ENCODE measurements at regions not wholly inside any gene's neighbourhood (a gene's known extent, or its start where the extent isn't known, plus 50 kb on each side); places are given as distances from the start of the nearest gene placed in this dataset.

GRCh38 chr4:149110481-149110880, 668.3 kb upstream of the NR3C2 start:
- no peaks in the 10 kb centered on the region for H4K20me1 ChIP-seq (ENCODE audit: control insufficient read depth, extremely low read depth, insufficient read depth, low read length)
- H3K79me2 ChIP-seq (ENCODE audit: control insufficient read depth, insufficient read depth, low read length): no peaks in the 10 kb centered on the region
- no peak overlapping the region for H3K9ac ChIP-seq (ENCODE audit: insufficient read depth, low read length)
- no peaks in the 10 kb centered on the region for H3K36me3 ChIP-seq (ENCODE audit: control insufficient read depth, insufficient read depth, low read length)
- H3K27ac ChIP-seq (ENCODE audit: insufficient read depth, low read length): no peak overlapping the region
- no peak overlapping the region for H3K4me3 ChIP-seq (replicated peaks in 1 of 4; ENCODE audit: control extremely low read depth in 1 of 4, insufficient read depth in 1 of 4, low read depth in 3 of 4, low read length in 4 of 4)
- H3K4me1 ChIP-seq (ENCODE audit: control insufficient read depth, extremely low read depth, insufficient read depth, low read length): peaks cover 9% of the 10 kb centered on the region
- TF ChIP-seq, protein P1, sequence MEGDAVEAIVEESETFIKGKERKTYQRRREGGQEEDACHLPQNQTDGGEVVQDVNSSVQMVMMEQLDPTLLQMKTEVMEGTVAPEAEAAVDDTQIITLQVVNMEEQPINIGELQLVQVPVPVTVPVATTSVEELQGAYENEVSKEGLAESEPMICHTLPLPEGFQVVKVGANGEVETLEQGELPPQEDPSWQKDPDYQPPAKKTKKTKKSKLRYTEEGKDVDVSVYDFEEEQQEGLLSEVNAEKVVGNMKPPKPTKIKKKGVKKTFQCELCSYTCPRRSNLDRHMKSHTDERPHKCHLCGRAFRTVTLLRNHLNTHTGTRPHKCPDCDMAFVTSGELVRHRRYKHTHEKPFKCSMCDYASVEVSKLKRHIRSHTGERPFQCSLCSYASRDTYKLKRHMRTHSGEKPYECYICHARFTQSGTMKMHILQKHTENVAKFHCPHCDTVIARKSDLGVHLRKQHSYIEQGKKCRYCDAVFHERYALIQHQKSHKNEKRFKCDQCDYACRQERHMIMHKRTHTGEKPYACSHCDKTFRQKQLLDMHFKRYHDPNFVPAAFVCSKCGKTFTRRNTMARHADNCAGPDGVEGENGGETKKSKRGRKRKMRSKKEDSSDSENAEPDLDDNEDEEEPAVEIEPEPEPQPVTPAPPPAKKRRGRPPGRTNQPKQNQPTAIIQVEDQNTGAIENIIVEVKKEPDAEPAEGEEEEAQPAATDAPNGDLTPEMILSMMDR (conservative IDR thresholded peaks at IDR 0.05 in 1 of 2, IDR thresholded peaks at IDR 0.05 in 1 of 2; ENCODE audit: low read depth in 1 of 2, low read length in 2 of 2): no peak
- TF ChIP-seq EZH2 (IDR thresholded peaks at IDR 0.05; ENCODE audit: low read length, missing control alignments): no peak
- H2AFZ ChIP-seq (ENCODE audit: low read length): no peak overlapping the region
- H3K27me3 ChIP-seq (ENCODE audit: control insufficient read depth, insufficient read depth, low read length): no peaks in the 10 kb centered on the region
- no peak for DNase-seq (ENCODE audit: low read depth in 2 of 2)
- H3K4me2 ChIP-seq (ENCODE audit: extremely low read depth, insufficient read depth, low read length): no peak overlapping the region
- H3K9me3 ChIP-seq (ENCODE audit: control insufficient read depth, insufficient read depth, low read depth, low read length): no peaks in the 10 kb centered on the region

DNA sequence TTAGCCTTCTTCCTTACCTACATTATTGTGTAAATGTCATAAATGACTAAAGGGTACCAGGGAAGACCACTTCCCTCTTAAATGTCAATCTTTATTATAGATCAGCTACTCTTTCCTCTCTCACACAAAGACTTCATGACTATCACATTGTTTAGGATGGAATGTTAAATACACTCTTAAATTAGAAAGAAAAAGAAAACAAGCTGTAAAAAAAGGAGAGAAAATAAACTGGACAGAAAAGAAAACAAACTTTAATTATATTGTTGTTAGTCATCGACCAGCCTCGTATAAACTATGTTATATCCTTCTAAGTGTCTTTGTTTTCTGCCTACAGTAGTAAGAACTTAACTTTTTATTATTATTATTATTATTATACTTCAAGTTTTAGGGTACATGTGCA, 666.4 kb upstream of the NR3C2 start:
- Histone ChIP-seq H3K4me2 (ENCODE audit: extremely low read depth, insufficient read depth, low read length) (no peak overlapping the region), H2AFZ (ENCODE audit: low read length) (no peak overlapping the region), H3K9ac (ENCODE audit: insufficient read depth, low read length) (no peak overlapping the region), H3K79me2 (ENCODE audit: control insufficient read depth, insufficient read depth, low read length) (no peaks in the 10 kb centered on the region), H4K20me1 (ENCODE audit: control insufficient read depth, extremely low read depth, insufficient read depth, low read length) (no peaks in the 10 kb centered on the region), H3K4me1 (ENCODE audit: control insufficient read depth, extremely low read depth, insufficient read depth, low read length) (peaks cover 6% of the 10 kb centered on the region), H3K4me3 (replicated peaks in 1 of 4; ENCODE audit: control extremely low read depth in 1 of 4, insufficient read depth in 1 of 4, low read depth in 3 of 4, low read length in 4 of 4) (no peak overlapping the region), H3K36me3 (ENCODE audit: control insufficient read depth, insufficient read depth, low read length) (no peaks in the 10 kb centered on the region), H3K27me3 (ENCODE audit: control insufficient read depth, insufficient read depth, low read length) (no peaks in the 10 kb centered on the region), H3K9me3 (ENCODE audit: control insufficient read depth, insufficient read depth, low read depth, low read length) (no peaks in the 10 kb centered on the region), H3K27ac (ENCODE audit: insufficient read depth, low read length) (no peak overlapping the region)
- no peak for TF ChIP-seq EZH2 (IDR thresholded peaks at IDR 0.05; ENCODE audit: low read length, missing control alignments)
- TF ChIP-seq, protein P1 (conservative IDR thresholded peaks at IDR 0.05 in 1 of 2, IDR thresholded peaks at IDR 0.05 in 1 of 2; ENCODE audit: low read depth in 1 of 2, low read length in 2 of 2): no peak
- DNase-seq (ENCODE audit: low read depth in 2 of 2): peak in 1 of 2 donors; percentile 20

DNA sequence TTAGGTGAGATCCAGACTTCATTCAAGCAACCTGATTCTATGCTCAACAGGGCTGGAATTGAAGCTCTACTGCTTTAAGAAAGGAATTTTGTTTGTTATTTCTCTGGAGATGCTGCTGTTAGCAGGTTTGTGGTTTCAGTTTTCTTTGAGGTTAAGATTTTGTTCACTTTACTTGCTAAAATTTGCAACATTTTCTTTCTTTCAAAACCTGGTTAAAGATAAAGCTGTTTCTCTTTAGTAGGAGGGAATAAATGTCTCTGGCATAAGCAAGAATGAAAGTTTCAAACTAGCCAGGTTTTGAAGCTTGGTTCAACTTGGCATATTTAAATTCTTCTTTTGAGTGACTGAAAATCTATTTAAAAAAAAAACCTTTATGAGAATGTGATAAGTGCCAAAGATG, 660.6 kb upstream of the NR3C2 start:
- no peaks in the 10 kb centered on the region for H3K79me2 ChIP-seq (ENCODE audit: control insufficient read depth, insufficient read depth, low read length)
- TF ChIP-seq, protein P1 (conservative IDR thresholded peaks at IDR 0.05 in 1 of 2, IDR thresholded peaks at IDR 0.05 in 1 of 2; ENCODE audit: low read depth in 1 of 2, low read length in 2 of 2): no peak
- no peak for TF ChIP-seq EZH2 (IDR thresholded peaks at IDR 0.05; ENCODE audit: low read length, missing control alignments)
- no peaks in the 10 kb centered on the region for H3K27me3 ChIP-seq (ENCODE audit: control insufficient read depth, insufficient read depth, low read length)
- H3K9ac ChIP-seq (ENCODE audit: insufficient read depth, low read length): no peak overlapping the region
- no peak for DNase-seq (ENCODE audit: low read depth in 2 of 2)
- no peaks in the 10 kb centered on the region for H3K9me3 ChIP-seq (ENCODE audit: control insufficient read depth, insufficient read depth, low read depth, low read length)
- no peak overlapping the region for H2AFZ ChIP-seq (ENCODE audit: low read length)
- no peak overlapping the region for H3K4me2 ChIP-seq (ENCODE audit: extremely low read depth, insufficient read depth, low read length)
- no peak overlapping the region for H3K27ac ChIP-seq (ENCODE audit: insufficient read depth, low read length)
- no peak overlapping the region for H3K4me3 ChIP-seq (replicated peaks in 1 of 4; ENCODE audit: control extremely low read depth in 1 of 4, insufficient read depth in 1 of 4, low read depth in 3 of 4, low read length in 4 of 4)
- H3K4me1 ChIP-seq (ENCODE audit: control insufficient read depth, extremely low read depth, insufficient read depth, low read length): no peaks in the 10 kb centered on the region
- no peaks in the 10 kb centered on the region for H3K36me3 ChIP-seq (ENCODE audit: control insufficient read depth, insufficient read depth, low read length)
- H4K20me1 ChIP-seq (ENCODE audit: control insufficient read depth, extremely low read depth, insufficient read depth, low read length): no peaks in the 10 kb centered on the region
